ENCODE measurements at regions not wholly inside any gene's neighbourhood (a gene's known extent, or its start where the extent isn't known, plus 50 kb on each side); places are given as distances from the start of the nearest gene placed in this dataset.
"Not testable (repeated sequence)": the region's sequence is repeated elsewhere in the genome, so short reads cannot be mapped to it uniquely, and the experiment has no call there.

DNA sequence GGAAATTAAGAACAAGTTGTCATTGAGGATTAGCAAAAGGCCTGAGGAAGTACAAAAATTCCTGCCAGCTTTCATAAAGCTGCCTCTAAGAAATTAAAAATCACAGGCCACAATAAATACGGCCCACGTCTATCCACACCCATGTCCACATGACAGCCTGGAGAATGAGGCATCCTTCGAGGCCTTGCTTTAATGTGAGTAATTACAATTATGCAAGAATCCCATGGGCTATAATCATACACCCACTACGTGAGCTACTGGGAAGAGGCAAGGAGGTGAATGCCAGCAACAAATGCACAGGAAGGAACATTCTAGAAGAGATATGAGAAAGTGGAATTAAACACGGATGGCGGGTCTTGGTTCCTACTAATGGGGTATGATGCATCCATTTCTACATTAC, 65.4 kb upstream of the ZFHX3 start:
- no peaks in the 10 kb centered on the region for H3K36me3 ChIP-seq (replicated peaks; ENCODE audit: control insufficient read depth, insufficient read depth, low read length)
- DNase-seq: no peak
- no peak overlapping the region for H3K4me3 ChIP-seq (ENCODE audit: insufficient read depth, low read depth, low read length)
- H3K27me3 ChIP-seq (ENCODE audit: control insufficient read depth, insufficient read depth, low read length): no peaks in the 10 kb centered on the region

DNA sequence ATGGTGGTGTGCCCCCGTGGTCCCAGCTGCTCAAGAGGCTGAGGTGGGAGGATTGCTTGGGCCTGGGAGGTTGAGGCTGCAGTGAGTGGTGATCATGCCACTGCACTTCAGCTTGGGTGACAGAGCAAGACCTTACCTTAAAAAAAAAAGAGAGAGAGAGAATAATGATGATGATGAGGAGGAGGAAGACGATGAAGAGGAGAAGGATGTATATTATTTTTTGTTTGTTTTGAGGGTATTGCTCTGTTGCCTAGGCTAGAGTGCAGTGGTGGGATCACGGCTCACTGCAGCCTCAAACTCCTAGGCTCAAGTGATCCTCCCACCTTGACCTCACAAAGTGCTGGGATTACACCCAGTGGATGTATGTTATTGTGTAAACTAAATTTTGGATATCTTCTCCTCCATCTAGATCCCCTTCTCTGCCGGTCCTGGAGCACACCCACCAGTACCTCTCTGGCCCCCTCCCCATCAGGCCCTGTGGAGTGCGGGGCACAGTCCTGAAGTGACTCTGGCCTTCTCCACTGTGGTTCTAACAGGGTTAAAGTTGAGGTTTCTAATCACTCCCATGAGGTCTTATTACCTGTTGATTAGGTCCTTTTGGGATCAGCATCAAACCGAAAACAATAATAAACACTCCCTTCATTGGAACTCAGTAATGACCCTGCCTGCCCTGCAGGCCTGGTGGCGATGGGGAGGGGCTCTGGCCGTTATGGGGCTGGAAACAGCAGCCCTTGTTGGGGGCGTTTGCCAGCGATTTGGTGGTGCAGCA, 60.5 kb upstream of the ZFHX3 start:
- H3K36me3 ChIP-seq (replicated peaks; ENCODE audit: control insufficient read depth, insufficient read depth, low read length): no peaks in the 10 kb centered on the region
- no peak overlapping the region for H3K4me3 ChIP-seq (ENCODE audit: insufficient read depth, low read depth, low read length)
- H3K27me3 ChIP-seq (ENCODE audit: control insufficient read depth, insufficient read depth, low read length): no peaks in the 10 kb centered on the region
- DNase-seq: no peak

DNA sequence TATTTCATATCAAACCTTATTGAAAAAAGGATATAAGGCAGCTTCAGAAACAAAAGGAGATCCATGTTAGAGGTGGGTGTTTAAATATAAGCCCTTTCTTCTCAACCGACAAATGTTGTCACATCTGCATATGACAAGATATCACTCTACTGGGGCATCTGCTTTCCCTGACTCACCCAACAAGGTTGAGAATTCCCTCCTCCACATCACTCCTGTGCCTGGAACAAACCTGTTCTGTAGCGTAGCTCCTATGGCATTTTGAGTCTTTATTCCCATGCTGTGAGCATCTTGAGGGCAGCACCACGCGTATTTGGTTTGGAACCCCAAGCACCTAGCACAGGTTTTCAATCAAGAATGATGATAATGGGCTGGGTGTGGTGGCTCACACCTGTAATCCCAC, 59.4 kb upstream of the ZFHX3 start:
- Histone ChIP-seq H3K27me3 (ENCODE audit: control insufficient read depth, insufficient read depth, low read length) (no peaks in the 10 kb centered on the region), H3K4me3 (ENCODE audit: insufficient read depth, low read depth, low read length) (no peak overlapping the region), H3K36me3 (replicated peaks; ENCODE audit: control insufficient read depth, insufficient read depth, low read length) (no peaks in the 10 kb centered on the region)
- DNase-seq: no peak

DNA sequence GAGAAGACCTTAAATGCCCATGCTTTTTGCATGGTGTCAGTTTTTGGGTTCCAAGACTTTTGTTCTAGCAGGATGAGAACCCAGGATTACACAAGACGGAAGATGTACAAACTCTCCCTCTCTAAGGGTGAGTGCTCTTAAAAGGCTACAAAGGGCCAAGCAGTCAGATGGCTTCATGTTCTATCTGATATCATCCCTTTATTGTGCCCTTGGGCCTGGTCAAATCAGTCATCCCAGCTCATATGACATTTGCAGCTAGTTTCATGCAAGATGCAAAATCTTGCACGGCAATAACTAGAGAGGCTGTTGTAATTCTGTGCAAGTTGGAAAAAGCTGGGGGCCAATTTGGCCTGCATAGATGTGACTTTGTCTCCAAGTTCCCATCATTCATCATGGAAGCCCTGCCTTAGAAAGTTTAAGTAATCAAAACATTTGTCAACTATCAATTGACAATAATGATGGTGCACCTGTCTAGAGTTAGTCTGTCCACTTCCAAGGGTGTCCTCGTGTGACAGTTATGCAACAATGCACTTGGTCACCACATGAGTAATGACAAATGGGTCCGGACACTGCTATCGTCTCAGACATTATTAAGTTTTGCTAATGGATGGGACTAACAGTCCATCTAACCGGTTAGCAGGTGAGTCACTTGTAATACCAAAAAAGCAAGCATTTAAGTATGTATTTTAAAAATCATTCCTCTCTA, 58.6 kb upstream of the ZFHX3 start:
- DNase-seq: no peak
- H3K27me3 ChIP-seq (ENCODE audit: control insufficient read depth, insufficient read depth, low read length): no peaks in the 10 kb centered on the region

DNA sequence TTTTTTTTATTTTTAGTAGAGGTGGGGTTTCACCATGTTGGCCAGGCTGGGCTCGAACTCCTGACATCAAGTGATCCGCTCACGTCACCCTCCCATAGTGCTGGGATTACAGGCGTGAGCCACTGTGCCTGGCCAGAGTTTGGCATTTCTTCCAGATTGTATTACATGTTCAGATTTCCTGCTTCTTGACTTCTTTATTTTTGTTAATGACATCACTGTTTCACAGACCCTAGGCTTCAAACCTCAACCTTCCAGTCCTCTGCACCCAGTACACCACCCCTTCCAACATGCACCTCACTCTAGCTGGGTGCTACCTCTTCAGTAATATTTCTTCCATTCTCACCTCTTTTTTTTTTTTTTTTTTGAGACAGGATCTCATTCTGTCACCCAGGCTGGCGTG, 53.6 kb upstream of the ZFHX3 start:
- Histone ChIP-seq H3K4me3 (ENCODE audit: insufficient read depth, low read depth, low read length) (no peak overlapping the region), H3K36me3 (replicated peaks; ENCODE audit: control insufficient read depth, insufficient read depth, low read length) (no peaks in the 10 kb centered on the region), H3K27me3 (ENCODE audit: control insufficient read depth, insufficient read depth, low read length) (no peaks in the 10 kb centered on the region)

More for the DNA sequence above, 58.6 kb upstream of the ZFHX3 start:
- no peaks in the 10 kb centered on the region for H3K36me3 ChIP-seq (replicated peaks; ENCODE audit: control insufficient read depth, insufficient read depth, low read length)
- no peak overlapping the region for H3K4me3 ChIP-seq (ENCODE audit: insufficient read depth, low read depth, low read length)

DNA sequence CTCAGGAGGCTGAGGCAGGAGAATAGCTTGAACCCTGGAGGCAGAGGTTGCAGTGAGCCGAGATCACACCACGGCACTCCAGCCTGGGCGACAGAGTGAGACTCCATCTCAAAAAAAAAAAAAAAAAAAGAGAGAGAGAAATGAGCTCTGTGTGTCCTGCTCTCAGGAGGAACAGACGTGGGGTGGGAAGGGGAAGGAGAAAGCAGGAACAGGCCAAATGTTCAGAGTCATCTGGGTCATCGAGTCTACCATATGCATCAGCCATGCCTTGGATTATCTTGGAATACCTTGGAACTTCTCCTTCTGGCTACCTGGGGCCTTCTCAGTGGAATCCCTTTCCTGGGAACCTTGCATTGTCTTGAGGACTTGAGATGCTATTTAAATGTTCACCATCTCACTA, 51.7 kb upstream of the ZFHX3 start:
- H3K4me3 ChIP-seq (ENCODE audit: insufficient read depth, low read depth, low read length); H3K27me3 ChIP-seq (ENCODE audit: control insufficient read depth, insufficient read depth, low read length); DNase-seq; H3K36me3 ChIP-seq (replicated peaks; ENCODE audit: control insufficient read depth, insufficient read depth, low read length): not testable (repeated sequence)

More for the DNA sequence above, 53.6 kb upstream of the ZFHX3 start:
- DNase-seq: no peak

Data from H7 (cell line).